ENCODE measurements at regions not wholly inside any gene's neighbourhood (a gene's known extent, or its start where the extent isn't known, plus 50 kb on each side); places are given as distances from the start of the nearest gene placed in this dataset.
A peak's percentile ranks its signal among the peaks of the same experiment; 100 is the strongest.

DNA sequence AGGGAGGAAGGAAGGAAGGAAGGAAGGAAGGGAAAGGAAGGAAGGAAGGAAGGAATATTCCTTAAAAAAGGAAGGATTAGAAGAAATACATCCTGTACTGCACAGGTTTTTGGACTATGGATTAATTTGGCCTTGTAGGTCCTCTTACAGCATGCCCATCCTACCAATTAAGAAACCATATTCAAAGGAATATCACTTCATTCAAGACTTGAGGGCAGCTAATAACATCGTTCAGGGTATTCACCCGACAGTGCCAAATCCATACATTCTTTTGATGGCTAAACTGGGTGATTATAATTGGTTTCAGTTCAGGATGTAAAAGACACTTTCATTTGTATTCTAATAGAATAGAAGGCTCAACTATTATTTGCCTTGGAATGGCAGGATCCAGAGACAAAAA lies 410.3 kb downstream of the PLOD2 start:
- H3K27me3 ChIP-seq, result no peaks in the 10 kb centered on the region
- H3K9me3 ChIP-seq, result no peaks in the 10 kb centered on the region
- H3K36me3 ChIP-seq, result no peaks in the 10 kb centered on the region
- ATAC-seq, result no peak
- no peak overlapping the region for H3K27ac ChIP-seq
- peaks cover 0 to 19% (median 0%) of the 10 kb centered on the region in 3 donors for H3K4me1 ChIP-seq
- TF ChIP-seq POLR2AphosphoS5 (IDR thresholded peaks at IDR 0.05) (no peak), POLR2A (IDR thresholded peaks at IDR 0.05) (no peak), CTCF (IDR thresholded peaks at IDR 0.05) (no peak), EP300 (IDR thresholded peaks at IDR 0.05) (no peak)
- WGBS, 2 donors (ENCODE audit: low coverage in 1 of 2), result 93 to 96% methylated on average over 2 of the region's 2 CpGs
- H3K4me3 ChIP-seq, result no peak overlapping the region

GRCh38 chr3:145752576-145752975 lies 408.4 kb downstream of the PLOD2 start:
- Histone ChIP-seq H3K4me1 (peaks cover 0 to 19% (median 0%) of the 10 kb centered on the region in 3 donors), H3K36me3 (no peaks in the 10 kb centered on the region), H3K27ac (no peak overlapping the region), H3K4me3 (no peak overlapping the region), H3K27me3 (no peaks in the 10 kb centered on the region), H3K9me3 (no peaks in the 10 kb centered on the region)
- TF ChIP-seq POLR2A (IDR thresholded peaks at IDR 0.05) (no peak), POLR2AphosphoS5 (IDR thresholded peaks at IDR 0.05) (no peak), EP300 (IDR thresholded peaks at IDR 0.05) (no peak), CTCF (IDR thresholded peaks at IDR 0.05) (no peak)
- WGBS, 2 donors (ENCODE audit: low coverage in 1 of 2), result 47 to 88% methylated on average over 1 of the region's 1 CpG
- no peak for ATAC-seq

DNA sequence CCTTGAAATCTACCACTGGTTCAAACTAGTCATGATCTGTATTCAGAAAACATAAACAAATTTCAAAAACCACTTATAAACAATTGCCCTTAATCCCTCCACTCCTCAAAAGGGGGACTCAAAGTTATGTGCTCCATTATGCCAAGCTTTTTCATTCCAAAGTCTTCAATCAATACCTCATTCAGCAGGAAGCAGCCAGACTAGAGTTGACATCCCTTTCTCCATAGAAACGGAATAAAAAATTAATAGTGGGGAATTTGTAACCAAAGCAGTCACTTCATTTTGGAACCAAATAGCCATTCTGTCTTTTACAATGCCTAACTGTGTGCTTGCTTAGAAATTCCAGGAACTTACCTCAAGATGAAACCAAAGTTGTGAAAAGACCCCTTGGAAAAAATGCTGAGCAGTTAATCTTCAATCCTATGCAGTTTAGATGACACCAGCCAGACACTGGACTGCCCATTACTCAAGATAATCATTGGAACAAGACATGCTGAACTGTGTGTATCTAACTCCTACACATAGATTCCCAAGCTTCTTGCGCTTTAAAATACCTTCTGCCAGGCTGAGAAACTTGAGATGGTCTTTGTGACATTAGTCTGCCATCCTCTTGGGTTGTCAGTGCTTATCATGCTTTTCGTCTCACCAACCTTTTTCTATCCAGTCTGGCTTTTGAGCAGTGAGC lies 406.2 kb downstream of the PLOD2 start:
- no peaks in the 10 kb centered on the region for H3K9me3 ChIP-seq
- TF ChIP-seq POLR2A (IDR thresholded peaks at IDR 0.05), result no peak
- TF ChIP-seq EP300 (IDR thresholded peaks at IDR 0.05), result no peak
- TF ChIP-seq POLR2AphosphoS5 (IDR thresholded peaks at IDR 0.05), result no peak
- TF ChIP-seq CTCF (IDR thresholded peaks at IDR 0.05), result no peak
- WGBS, 2 donors (ENCODE audit: low coverage in 1 of 2), result 63 to 91% methylated on average over 3 of the region's 3 CpGs
- peaks cover 0 to 19% (median 0%) of the 10 kb centered on the region in 3 donors for H3K4me1 ChIP-seq
- no peak overlapping the region for H3K4me3 ChIP-seq
- no peaks in the 10 kb centered on the region for H3K27me3 ChIP-seq
- ATAC-seq, result no peak
- H3K36me3 ChIP-seq, result no peaks in the 10 kb centered on the region
- H3K27ac ChIP-seq, result no peak overlapping the region

DNA sequence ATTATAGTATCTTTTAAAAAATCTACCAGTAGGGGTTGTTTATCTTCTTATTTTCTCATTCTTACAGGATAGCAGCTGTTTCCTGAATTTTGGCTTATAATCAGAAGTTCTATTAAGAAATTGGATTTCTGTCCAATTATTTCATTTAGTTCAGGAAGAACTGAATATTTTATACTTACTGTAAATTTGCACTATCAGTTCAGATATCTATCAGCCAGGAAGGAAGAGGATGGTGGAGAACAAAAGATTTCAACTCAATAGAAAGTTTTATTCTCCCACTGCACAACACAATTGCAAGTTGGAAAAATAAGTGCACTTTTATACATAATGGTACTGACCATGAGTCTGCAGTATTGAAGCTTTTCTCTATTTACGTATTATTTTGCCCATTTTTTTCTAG lies 400.9 kb downstream of the PLOD2 start:
- Histone ChIP-seq H3K9me3 (no peaks in the 10 kb centered on the region), H3K27me3 (no peaks in the 10 kb centered on the region), H3K4me3 (no peak overlapping the region), H3K4me1 (no peaks in the 10 kb centered on the region), H3K27ac (no peak overlapping the region), H3K36me3 (no peaks in the 10 kb centered on the region)
- whole genome bisulfite sequencing, 2 donors (ENCODE audit: low coverage in 1 of 2), result 41 to 58% methylated on average over 1 of the region's 1 CpG
- TF ChIP-seq POLR2A (IDR thresholded peaks at IDR 0.05) (no peak), POLR2AphosphoS5 (IDR thresholded peaks at IDR 0.05) (no peak), CTCF (IDR thresholded peaks at IDR 0.05) (no peak), EP300 (IDR thresholded peaks at IDR 0.05) (no peak)
- ATAC-seq, result no peak

- H3K27ac ChIP-seq, result no peak overlapping the region
- no peaks in the 10 kb centered on the region for H3K27me3 ChIP-seq
- TF ChIP-seq POLR2A (IDR thresholded peaks at IDR 0.05), result no peak
- TF ChIP-seq CTCF (IDR thresholded peaks at IDR 0.05), result peak in 1 of 4 experiments; percentile 17
- no peaks in the 10 kb centered on the region for H3K9me3 ChIP-seq
- WGBS, 2 donors (ENCODE audit: low coverage in 1 of 2), result 0% methylated on average over 1 of the region's 1 CpG
- ATAC-seq, result no peak
- H3K4me1 ChIP-seq, result no peaks in the 10 kb centered on the region
- H3K36me3 ChIP-seq, result no peaks in the 10 kb centered on the region
- H3K4me3 ChIP-seq, result no peak overlapping the region
Measured at GRCh38 chr3:145767909-145768308, 393.1 kb downstream of the PLOD2 start.
